Endothelial cell of umbilical vein (primary cell): ENCODE measurements at regions not wholly inside any gene's neighbourhood (a gene's known extent, or its start where the extent isn't known, plus 50 kb on each side); places are given as distances from the start of the nearest gene placed in this dataset.

Experiments used
- EZH2 ChIP-seq: IDR thresholded peaks from 2 replicates; pipeline ENCODE4 v1.6.1; 2012; ENCODE audit warnings: borderline replicate concordance, low read depth, mild to moderate bottlenecking, moderate library complexity, low read length, inconsistent platforms; ENCODE audit not compliant: severe bottlenecking
- POLR2AphosphoS5 ChIP-seq: IDR thresholded peaks from 2 replicates; pipeline ENCODE4 v1.6.1; 2012; ENCODE audit warnings: low read depth, mild to moderate bottlenecking, control low read depth, low read length, moderate library complexity; ENCODE audit not compliant: insufficient read depth
- TF ChIP-seq, protein P1 (sequence below), 2 donors: IDR thresholded peaks; 1 replicate in 1 of 2; 2 replicates in 1 of 2; pipeline ENCODE4 v1.5.1; 2011; ENCODE audit warnings: low read length in 2 of 2, mild to moderate bottlenecking in 2 of 2, moderate library complexity in 2 of 2, control low read depth in 1 of 2, inconsistent platforms in 1 of 2, low read depth in 1 of 2; ENCODE audit not compliant: insufficient read depth in 1 of 2; ENCODE audit errors: extremely low read depth in 1 of 2

DNA sequence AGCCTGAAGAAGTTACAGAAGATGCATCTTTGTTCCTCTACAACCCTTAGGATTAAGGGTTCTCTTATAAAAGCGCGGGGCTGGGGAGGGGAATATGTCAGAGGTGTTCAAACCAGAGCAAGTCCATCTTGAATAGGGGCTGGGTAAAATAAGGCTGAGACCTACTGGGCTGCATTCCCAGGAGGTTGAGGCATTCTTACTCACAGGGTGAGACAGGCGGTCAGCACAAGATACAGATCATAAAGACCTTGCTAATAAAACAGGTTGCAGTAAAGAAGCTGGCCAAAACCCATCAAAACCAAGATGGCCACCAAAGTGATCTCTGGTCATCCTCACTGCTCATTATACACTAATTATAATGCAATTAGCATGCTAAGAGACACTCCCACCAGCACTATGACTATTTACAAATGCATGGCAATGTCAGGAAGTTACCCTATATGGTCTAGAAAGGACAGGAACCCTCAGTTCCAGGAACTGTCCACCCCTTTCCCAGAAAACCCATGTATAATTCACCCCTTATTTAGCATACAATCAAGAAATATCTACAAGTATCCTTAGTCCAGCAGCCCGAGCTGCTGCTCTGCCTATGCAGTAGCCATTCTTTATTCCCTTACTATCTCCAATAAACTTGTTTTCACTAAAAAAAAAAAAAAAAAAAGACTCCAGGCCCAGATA is 108.1 kb upstream of the FOXN3 start:
- TF ChIP-seq, protein P1, sequence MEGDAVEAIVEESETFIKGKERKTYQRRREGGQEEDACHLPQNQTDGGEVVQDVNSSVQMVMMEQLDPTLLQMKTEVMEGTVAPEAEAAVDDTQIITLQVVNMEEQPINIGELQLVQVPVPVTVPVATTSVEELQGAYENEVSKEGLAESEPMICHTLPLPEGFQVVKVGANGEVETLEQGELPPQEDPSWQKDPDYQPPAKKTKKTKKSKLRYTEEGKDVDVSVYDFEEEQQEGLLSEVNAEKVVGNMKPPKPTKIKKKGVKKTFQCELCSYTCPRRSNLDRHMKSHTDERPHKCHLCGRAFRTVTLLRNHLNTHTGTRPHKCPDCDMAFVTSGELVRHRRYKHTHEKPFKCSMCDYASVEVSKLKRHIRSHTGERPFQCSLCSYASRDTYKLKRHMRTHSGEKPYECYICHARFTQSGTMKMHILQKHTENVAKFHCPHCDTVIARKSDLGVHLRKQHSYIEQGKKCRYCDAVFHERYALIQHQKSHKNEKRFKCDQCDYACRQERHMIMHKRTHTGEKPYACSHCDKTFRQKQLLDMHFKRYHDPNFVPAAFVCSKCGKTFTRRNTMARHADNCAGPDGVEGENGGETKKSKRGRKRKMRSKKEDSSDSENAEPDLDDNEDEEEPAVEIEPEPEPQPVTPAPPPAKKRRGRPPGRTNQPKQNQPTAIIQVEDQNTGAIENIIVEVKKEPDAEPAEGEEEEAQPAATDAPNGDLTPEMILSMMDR (IDR thresholded peaks at IDR 0.05; ENCODE audit: extremely low read depth in 1 of 2, insufficient read depth in 1 of 2, low read depth in 1 of 2, low read length in 2 of 2), result no peak
- TF ChIP-seq EZH2 (no peak), POLR2AphosphoS5 (no peak)
